ENCODE measurements at regions not wholly inside any gene's neighbourhood (a gene's known extent, or its start where the extent isn't known, plus 50 kb on each side); places are given as distances from the start of the nearest gene placed in this dataset.

- ChIA-PET POLR2A (no interaction called here), CTCF (no interaction called here)
- DNase-seq (ENCODE audit: low read depth, low spot score) (no peak), ATAC-seq (no peak)
- intact Hi-C loops (cut with micrococcal nuclease; ENCODE audit: unreplicated experiment) = no loop called here
- H3K36me3 ChIP-seq (ENCODE audit: control insufficient read depth, insufficient read depth, low read length) = no peaks in the 10 kb centered on the region
- TF ChIP-seq SIN3A (IDR thresholded peaks at IDR 0.05; ENCODE audit: borderline replicate concordance, insufficient read depth, low read depth, low read length) (no peak), REST (IDR thresholded peaks at IDR 0.05; ENCODE audit: insufficient read depth in 1 of 2, low read depth in 2 of 2, low read length in 1 of 2) (no peak), CTCF (IDR thresholded peaks at IDR 0.05) (no peak)
- no peak overlapping the region for H3K27ac ChIP-seq (ENCODE audit: low read length)
- H3K4me3 ChIP-seq (ENCODE audit: low read depth in 2 of 2, low read length in 2 of 2) = no peak overlapping the region
- H3K27me3 ChIP-seq (ENCODE audit: control insufficient read depth, insufficient read depth, low read length) = no peaks in the 10 kb centered on the region
- no peaks in the 10 kb centered on the region for H3K9me3 ChIP-seq (ENCODE audit: control insufficient read depth, insufficient read depth, low read depth, low read length)
- in situ Hi-C loops (cut with HindIII; ENCODE audit: low pct_unique_long_range_greater_than_20kb, low sequenced_read_pairs) = no loop called here
- H3K4me1 ChIP-seq (ENCODE audit: control insufficient read depth, insufficient read depth, low read length) = no peaks in the 10 kb centered on the region
- no TSS peak for BruUV-seq (replicated peaks)
Observed at GRCh38 chr3:40908612-40909011, 290.7 kb upstream of the CTNNB1 start.

- H3K27ac ChIP-seq (ENCODE audit: low read length) = no peak overlapping the region
- H3K36me3 ChIP-seq (ENCODE audit: control insufficient read depth, insufficient read depth, low read length) = no peaks in the 10 kb centered on the region
- H3K4me3 ChIP-seq (ENCODE audit: low read depth in 2 of 2, low read length in 2 of 2) = no peak overlapping the region
- in situ Hi-C loops (cut with HindIII; ENCODE audit: low pct_unique_long_range_greater_than_20kb, low sequenced_read_pairs) = no loop called here
- H3K9me3 ChIP-seq (ENCODE audit: control insufficient read depth, insufficient read depth, low read depth, low read length) = no peaks in the 10 kb centered on the region
- intact Hi-C loops (cut with micrococcal nuclease; ENCODE audit: unreplicated experiment) = no loop called here
- ChIA-PET POLR2A (no interaction called here), CTCF (no interaction called here)
- H3K4me1 ChIP-seq (ENCODE audit: control insufficient read depth, insufficient read depth, low read length) = no peaks in the 10 kb centered on the region
- ATAC-seq (no peak), DNase-seq (ENCODE audit: low read depth, low spot score) (no peak)
- BruUV-seq (replicated peaks) = no TSS peak
- H3K27me3 ChIP-seq (ENCODE audit: control insufficient read depth, insufficient read depth, low read length) = no peaks in the 10 kb centered on the region
- TF ChIP-seq SIN3A (IDR thresholded peaks at IDR 0.05; ENCODE audit: borderline replicate concordance, insufficient read depth, low read depth, low read length) = no peak
- TF ChIP-seq POLR2AphosphoS5 (IDR thresholded peaks at IDR 0.05; ENCODE audit: low read depth, low read length) = no peak
- no peak for TF ChIP-seq REST (IDR thresholded peaks at IDR 0.05; ENCODE audit: insufficient read depth in 1 of 2, low read depth in 2 of 2, low read length in 1 of 2)
- TF ChIP-seq CTCF (IDR thresholded peaks at IDR 0.05) = no peak
- TF ChIP-seq TCF7L2 (IDR thresholded peaks at IDR 0.05; ENCODE audit: low read depth, low read length) = no peak
Observed at GRCh38 chr3:40911264-40911663, 288.0 kb upstream of the CTNNB1 start.
